ENCODE measurements at regions not wholly inside any gene's neighbourhood (a gene's known extent, or its start where the extent isn't known, plus 50 kb on each side); places are given as distances from the start of the nearest gene placed in this dataset.

DNA sequence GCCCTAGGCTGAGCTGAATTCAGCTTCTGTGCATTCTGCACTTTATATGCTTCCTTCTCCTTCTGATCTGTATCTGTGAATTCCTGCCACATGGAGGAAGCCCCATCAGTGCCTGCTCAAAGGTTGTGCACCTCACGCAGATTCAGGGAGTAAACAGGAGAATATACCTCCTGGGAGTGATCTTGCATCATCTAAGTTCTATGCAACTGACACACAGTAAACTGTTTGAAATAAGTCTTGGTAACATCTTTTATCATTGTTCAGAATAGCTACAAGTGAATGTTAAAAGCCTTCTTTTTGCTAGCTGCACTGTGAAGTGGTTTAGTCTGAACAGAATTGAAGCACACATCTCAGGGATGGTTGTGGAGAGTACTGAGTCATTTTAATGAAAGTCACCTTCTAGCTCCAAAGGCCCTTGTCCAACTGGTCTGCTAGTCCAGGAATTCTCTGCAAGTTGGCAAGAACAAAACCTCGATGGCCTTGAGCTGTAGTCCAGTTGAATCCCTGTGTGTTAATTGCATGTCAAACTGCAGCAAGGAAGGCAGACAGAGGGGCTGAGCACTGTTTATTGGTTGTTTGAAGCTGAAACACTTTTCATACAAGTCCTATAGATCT is 215.0 kb downstream of the WNT5A start:
- no peak overlapping the region for H3K27ac ChIP-seq
- no peaks in the 10 kb centered on the region for H3K9me3 ChIP-seq
- DNase-seq (ENCODE audit: low read depth in 1 of 2, low spot score in 1 of 2) (no peak), ATAC-seq (no peak), FAIRE-seq (no peak)
- ChIA-PET POLR2A (no interaction called here), CTCF (no interaction called here)
- H3K4me3 ChIP-seq, result no peak overlapping the region
- TF ChIP-seq ZC3H11A (IDR thresholded peaks at IDR 0.05) (no peak), GATA3 (IDR thresholded peaks at IDR 0.05; ENCODE audit: borderline replicate concordance) (no peak), MYC (IDR thresholded peaks at IDR 0.05; ENCODE audit: borderline replicate concordance, low read length) (no peak), CHD2 (IDR thresholded peaks at IDR 0.05; ENCODE audit: low read length, partially characterized antibody) (no peak), HEYL (CRISPR knock-in tag; IDR thresholded peaks at IDR 0.05) (no peak), RARB (CRISPR knock-in tag; IDR thresholded peaks at IDR 0.05) (no peak), BCL3 (IDR thresholded peaks at IDR 0.05) (no peak), SREBF2 (IDR thresholded peaks at IDR 0.05) (no peak), RAD21 (conservative IDR thresholded peaks at IDR 0.05 in 1 of 2, IDR thresholded peaks at IDR 0.05 in 1 of 2) (no peak), SMC3 (IDR thresholded peaks at IDR 0.05) (no peak)
- no peaks in the 10 kb centered on the region for H3K4me1 ChIP-seq
- H3K4me2 ChIP-seq, result no peak overlapping the region
- WGBS (ENCODE audit: missing lambda C conversion rate), result 6% methylated on average over 2 of the region's 2 CpGs

- no peaks in the 10 kb centered on the region for H3K9me3 ChIP-seq
- H3K4me2 ChIP-seq, result no peak overlapping the region
- H3K4me1 ChIP-seq, result no peaks in the 10 kb centered on the region
- CTCF ChIA-PET, result no interaction called here
- 1% methylated on average over 4 of the region's 4 CpGs for WGBS (ENCODE audit: missing lambda C conversion rate)
- FAIRE-seq, result no peak
- POLR2A ChIA-PET, result no interaction called here
- H3K27ac ChIP-seq, result no peak overlapping the region
- no peak for TF ChIP-seq CBX2 (IDR thresholded peaks at IDR 0.05; ENCODE audit: borderline replicate concordance, low read depth)
- TF ChIP-seq BHLHE40 (IDR thresholded peaks at IDR 0.05; ENCODE audit: low read depth, low read length), result no peak
- no peak for TF ChIP-seq MAFK (IDR thresholded peaks at IDR 0.05; ENCODE audit: partially characterized antibody)
- TF ChIP-seq JUNB (IDR thresholded peaks at IDR 0.05), result no peak
- TF ChIP-seq RARB (CRISPR knock-in tag; IDR thresholded peaks at IDR 0.05), result no peak
- no peak for TF ChIP-seq EHF (CRISPR knock-in tag; IDR thresholded peaks at IDR 0.05)
- TF ChIP-seq, protein P1, sequence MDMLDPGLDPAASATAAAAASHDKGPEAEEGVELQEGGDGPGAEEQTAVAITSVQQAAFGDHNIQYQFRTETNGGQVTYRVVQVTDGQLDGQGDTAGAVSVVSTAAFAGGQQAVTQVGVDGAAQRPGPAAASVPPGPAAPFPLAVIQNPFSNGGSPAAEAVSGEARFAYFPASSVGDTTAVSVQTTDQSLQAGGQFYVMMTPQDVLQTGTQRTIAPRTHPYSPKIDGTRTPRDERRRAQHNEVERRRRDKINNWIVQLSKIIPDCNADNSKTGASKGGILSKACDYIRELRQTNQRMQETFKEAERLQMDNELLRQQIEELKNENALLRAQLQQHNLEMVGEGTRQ (IDR thresholded peaks at IDR 0.05), result no peak
- no peak for TF ChIP-seq RFX5 (IDR thresholded peaks at IDR 0.05)
- TF ChIP-seq HOXB5 (CRISPR knock-in tag; IDR thresholded peaks at IDR 0.05), result no peak
- TF ChIP-seq FOXS1 (CRISPR knock-in tag; IDR thresholded peaks at IDR 0.05), result no peak
- TF ChIP-seq HOXA7 (CRISPR knock-in tag; IDR thresholded peaks at IDR 0.05), result no peak
- TF ChIP-seq ELK1 (IDR thresholded peaks at IDR 0.05; ENCODE audit: low read depth, low read length), result no peak
- no peak for TF ChIP-seq JUN (IDR thresholded peaks at IDR 0.05)
- no peak for TF ChIP-seq GATA3 (IDR thresholded peaks at IDR 0.05; ENCODE audit: borderline replicate concordance)
- TF ChIP-seq REST (IDR thresholded peaks at IDR 0.05), result no peak
- TF ChIP-seq KDM1A (IDR thresholded peaks at IDR 0.05; ENCODE audit: low read depth), result no peak
- no peak for TF ChIP-seq MAZ (IDR thresholded peaks at IDR 0.05; ENCODE audit: borderline replicate concordance, low read depth, low read length)
- DNase-seq (ENCODE audit: low read depth in 1 of 2, low spot score in 1 of 2), result no peak
- no peak overlapping the region for H3K4me3 ChIP-seq
- ATAC-seq, result no peak
Measured at GRCh38 chr3:55271549-55271948, 215.6 kb downstream of the WNT5A start.
